GM12892 (cell line): ENCODE measurements at regions not wholly inside any gene's neighbourhood (a gene's known extent, or its start where the extent isn't known, plus 50 kb on each side); places are given as distances from the start of the nearest gene placed in this dataset.

ENCODE experiments used
- POLR2A ChIP-seq: IDR thresholded peaks from 2 replicates; pipeline ENCODE4 v1.6.1; 2011; ENCODE audit warnings: low read depth, low read length, control low read depth
- POLR2AphosphoS5 ChIP-seq: IDR thresholded peaks from 2 replicates; pipeline ENCODE4 v1.6.1; 2011; ENCODE audit warnings: low read depth, low read length, control low read depth
- TAF1 ChIP-seq: IDR thresholded peaks from 2 replicates; pipeline ENCODE4 v1.6.1; 2011; ENCODE audit warnings: low read depth, mild to moderate bottlenecking, control low read depth, low read length, borderline replicate concordance

DNA sequence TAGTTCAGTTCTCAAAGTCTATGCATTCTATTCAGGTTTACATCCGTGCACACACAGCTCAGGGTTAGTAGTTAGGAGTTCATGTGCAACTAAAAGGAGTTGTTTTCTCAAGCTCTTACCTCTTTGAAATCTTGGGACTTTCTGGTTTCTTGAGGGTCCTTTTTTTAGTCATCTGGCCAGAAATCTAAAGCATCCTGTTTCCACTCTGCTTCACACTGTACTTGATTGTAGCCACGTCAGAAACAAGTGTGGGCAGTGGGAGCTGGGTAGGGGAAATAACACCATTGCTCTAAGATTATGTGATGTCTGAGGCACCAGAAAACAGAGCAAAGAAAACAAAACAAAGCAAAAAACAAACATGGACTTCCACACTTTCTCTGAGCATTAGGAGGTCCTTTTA lies 58.3 kb downstream of the HDGFL1 start:
- TF ChIP-seq POLR2A (no peak), POLR2AphosphoS5 (no peak), TAF1 (no peak)
